Peyer's patch (tissue), 4 donors: ENCODE measurements at regions not wholly inside any gene's neighbourhood (a gene's known extent, or its start where the extent isn't known, plus 50 kb on each side); places are given as distances from the start of the nearest gene placed in this dataset.
"Not testable (repeated sequence)": the region's sequence is repeated elsewhere in the genome, so short reads cannot be mapped to it uniquely, and the experiment has no call there.

Experiments
- DNase-seq, 3 donors: peaks; one replicate each; pipeline ENCODE4 v3.0.0-alpha.2; 2017 to 2019
- H3K27ac ChIP-seq, 4 donors: fragments of 200-600 bp; sonication (generic); one replicate each; pipeline ENCODE4 v1.5.1; 2016 to 2019
- H3K27me3 ChIP-seq, 2 donors: fragments of 200-600 bp; sonication (generic); one replicate each; pipeline ENCODE4 v1.5.1; 2019
- H3K36me3 ChIP-seq, 3 donors: fragments of 200-600 bp; sonication (generic); one replicate each; pipeline ENCODE4 v1.5.1; 2016 to 2019
- H3K4me1 ChIP-seq, 4 donors: fragments of 200-600 bp; sonication (generic); one replicate each; pipeline ENCODE4 v1.5.1; 2016 to 2019
- H3K4me3 ChIP-seq, 4 donors: fragments of 200-600 bp; sonication (generic); 1 replicate in 3 of 4; 2 replicates in 1 of 4; pipeline ENCODE4 v1.5.1; 2016 to 2019; ENCODE audit warnings: mild to moderate bottlenecking in 1 of 4
- H3K9me3 ChIP-seq, 4 donors: fragments of 200-600 bp; sonication (generic); one replicate each; pipeline ENCODE4 v1.5.1; 2016 to 2019; ENCODE audit warnings: mild to moderate bottlenecking in 1 of 4
- POLR2A ChIP-seq, 2 donors: fragments of 450-650 bp; IDR thresholded peaks; one replicate each; pipeline ENCODE4 v1.5.1; 2017; ENCODE audit warnings: antibody characterized with exemption in 2 of 2, mild to moderate bottlenecking in 2 of 2, moderate library complexity in 2 of 2
- TF ChIP-seq, protein P1 (sequence below), 6 experiments: fragments of 450-650 bp in 4 of 6; fragments of 200-600 bp in 2 of 6; sonication (generic) in 1 of 6; IDR thresholded peaks; one replicate each; pipeline ENCODE4 v1.5.1; 2017 to 2019; ENCODE audit warnings: antibody characterized with exemption in 6 of 6, mild to moderate bottlenecking in 3 of 6, moderate library complexity in 1 of 6

DNA sequence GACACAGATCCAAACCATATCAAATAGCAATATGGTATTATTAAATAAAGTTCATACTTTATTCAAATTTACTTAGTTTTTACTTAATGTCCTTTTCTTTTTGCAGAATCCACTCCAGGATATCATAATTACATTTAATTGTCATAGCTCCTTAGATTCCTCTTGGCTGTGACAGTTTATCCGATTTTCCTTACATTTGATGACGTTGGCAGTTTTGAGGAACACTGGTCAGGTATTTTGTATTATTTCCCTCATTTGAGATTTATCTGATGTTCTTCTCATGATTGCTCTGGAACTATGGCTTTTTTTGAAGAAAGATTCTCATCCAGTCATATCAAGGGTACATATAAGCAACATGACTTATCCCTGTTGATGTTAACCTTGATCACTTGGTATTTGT lies 198.3 kb upstream of the STAC start:
- TF ChIP-seq, protein P1, sequence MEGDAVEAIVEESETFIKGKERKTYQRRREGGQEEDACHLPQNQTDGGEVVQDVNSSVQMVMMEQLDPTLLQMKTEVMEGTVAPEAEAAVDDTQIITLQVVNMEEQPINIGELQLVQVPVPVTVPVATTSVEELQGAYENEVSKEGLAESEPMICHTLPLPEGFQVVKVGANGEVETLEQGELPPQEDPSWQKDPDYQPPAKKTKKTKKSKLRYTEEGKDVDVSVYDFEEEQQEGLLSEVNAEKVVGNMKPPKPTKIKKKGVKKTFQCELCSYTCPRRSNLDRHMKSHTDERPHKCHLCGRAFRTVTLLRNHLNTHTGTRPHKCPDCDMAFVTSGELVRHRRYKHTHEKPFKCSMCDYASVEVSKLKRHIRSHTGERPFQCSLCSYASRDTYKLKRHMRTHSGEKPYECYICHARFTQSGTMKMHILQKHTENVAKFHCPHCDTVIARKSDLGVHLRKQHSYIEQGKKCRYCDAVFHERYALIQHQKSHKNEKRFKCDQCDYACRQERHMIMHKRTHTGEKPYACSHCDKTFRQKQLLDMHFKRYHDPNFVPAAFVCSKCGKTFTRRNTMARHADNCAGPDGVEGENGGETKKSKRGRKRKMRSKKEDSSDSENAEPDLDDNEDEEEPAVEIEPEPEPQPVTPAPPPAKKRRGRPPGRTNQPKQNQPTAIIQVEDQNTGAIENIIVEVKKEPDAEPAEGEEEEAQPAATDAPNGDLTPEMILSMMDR (IDR thresholded peaks at IDR 0.05): no peak
- no peak for TF ChIP-seq POLR2A (IDR thresholded peaks at IDR 0.05)
- DNase-seq: no peak

DNA sequence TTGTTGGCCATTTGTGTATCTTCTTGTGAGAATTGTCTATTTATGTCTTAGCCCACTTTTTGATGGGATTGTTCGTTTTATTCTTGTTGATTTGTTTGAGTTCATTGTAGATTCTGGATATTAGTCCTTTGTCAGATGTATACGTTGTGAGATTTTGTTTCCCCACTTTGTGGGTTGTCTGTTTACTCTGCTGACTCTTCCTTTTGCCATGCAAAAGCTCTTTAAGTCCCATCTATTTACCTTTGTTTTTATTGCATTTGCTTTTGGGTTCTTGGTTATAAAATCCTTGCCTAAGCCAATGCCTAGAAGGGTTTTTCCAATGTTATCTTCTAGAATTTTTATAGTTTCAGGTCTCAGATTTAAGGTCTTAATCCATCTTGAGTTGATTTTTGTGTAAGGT lies 193.1 kb upstream of the STAC start:
- not testable (repeated sequence) for H3K27me3 ChIP-seq, H3K9me3 ChIP-seq, H3K4me1 ChIP-seq, H3K27ac ChIP-seq, H3K36me3 ChIP-seq, DNase-seq, H3K4me3 ChIP-seq

More for the DNA sequence above, 198.3 kb upstream of the STAC start:
- Histone ChIP-seq H3K4me1 (no peaks in the 10 kb centered on the region), H3K27me3 (no peaks in the 10 kb centered on the region), H3K27ac (no peak overlapping the region), H3K9me3 (no peaks in the 10 kb centered on the region), H3K36me3 (no peaks in the 10 kb centered on the region), H3K4me3 (no peak overlapping the region)

DNA sequence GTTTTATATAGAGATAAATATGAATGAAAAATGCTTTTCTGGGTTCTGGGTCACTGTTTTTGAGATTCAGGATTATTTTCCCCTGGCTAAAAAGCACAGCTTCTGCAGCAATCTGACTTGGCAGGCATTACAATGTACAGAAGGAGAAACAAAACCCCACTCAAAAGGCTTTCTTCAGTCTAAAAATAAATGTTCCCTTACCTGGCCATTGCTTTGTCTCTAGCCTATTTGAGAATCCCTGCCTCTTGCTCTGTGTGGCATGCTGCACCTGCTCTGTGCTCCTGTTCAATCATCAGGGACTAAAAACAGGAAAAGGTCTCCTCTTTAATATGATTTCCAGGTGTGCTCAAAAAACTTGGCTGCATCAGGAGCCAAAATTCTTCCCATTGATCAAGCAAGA lies 187.4 kb upstream of the STAC start:
- Histone ChIP-seq H3K4me1 (no peaks in the 10 kb centered on the region), H3K27ac (no peak overlapping the region), H3K4me3 (no peak overlapping the region), H3K36me3 (no peaks in the 10 kb centered on the region), H3K9me3 (no peaks in the 10 kb centered on the region), H3K27me3 (no peaks in the 10 kb centered on the region)
- no peak for DNase-seq
- TF ChIP-seq, protein P1 (IDR thresholded peaks at IDR 0.05): no peak
- TF ChIP-seq POLR2A (IDR thresholded peaks at IDR 0.05): no peak

DNA sequence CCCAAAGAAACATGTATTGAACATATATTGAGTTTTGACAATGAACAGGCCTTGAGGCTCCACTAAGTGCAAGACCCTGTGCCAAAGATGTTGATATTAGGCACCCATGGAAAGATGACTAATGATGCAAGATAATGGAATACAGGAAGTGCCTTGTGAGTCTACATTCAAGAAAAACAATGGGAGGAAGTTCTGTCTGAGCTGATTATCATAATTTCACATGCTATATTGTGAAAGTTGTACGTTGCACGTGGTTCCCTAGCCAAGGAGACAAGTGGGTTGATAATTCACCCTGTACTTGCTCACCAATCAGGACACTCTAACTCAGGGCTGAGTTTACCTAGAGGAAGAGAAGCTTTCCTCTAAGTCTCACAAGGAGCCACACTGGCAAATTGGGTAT lies 186.9 kb upstream of the STAC start:
- Histone ChIP-seq H3K27ac (no peak overlapping the region), H3K4me3 (no peak overlapping the region), H3K36me3 (no peaks in the 10 kb centered on the region), H3K9me3 (no peaks in the 10 kb centered on the region), H3K27me3 (no peaks in the 10 kb centered on the region), H3K4me1 (no peaks in the 10 kb centered on the region)
- DNase-seq: no peak
- no peak for TF ChIP-seq POLR2A (IDR thresholded peaks at IDR 0.05)
- TF ChIP-seq, protein P1 (IDR thresholded peaks at IDR 0.05): no peak

DNA sequence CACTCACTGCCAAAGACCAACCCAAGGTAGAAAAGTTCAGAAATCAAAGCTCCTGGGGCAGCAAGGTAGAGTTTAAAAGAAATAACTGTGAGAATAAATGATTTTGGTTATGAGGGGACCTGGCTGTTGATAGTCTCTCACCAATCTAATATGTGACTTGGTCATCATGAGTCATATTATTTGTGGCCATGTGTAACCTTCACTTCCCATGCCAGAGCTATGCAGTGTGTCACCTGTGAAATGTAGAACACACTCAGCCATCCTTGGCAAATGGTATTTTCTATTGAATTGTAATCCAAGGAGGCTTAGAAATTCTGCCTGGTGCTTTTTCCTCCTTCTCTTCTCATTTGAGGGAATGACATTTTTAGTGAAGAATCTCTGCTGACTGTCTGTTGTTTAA lies 184.2 kb upstream of the STAC start:
- no peak overlapping the region for H3K27ac ChIP-seq
- H3K4me1 ChIP-seq: no peaks in the 10 kb centered on the region
- no peak for DNase-seq
- H3K9me3 ChIP-seq: no peaks in the 10 kb centered on the region
- no peaks in the 10 kb centered on the region for H3K36me3 ChIP-seq
- no peak overlapping the region for H3K4me3 ChIP-seq
- TF ChIP-seq POLR2A (IDR thresholded peaks at IDR 0.05): no peak
- TF ChIP-seq, protein P1 (IDR thresholded peaks at IDR 0.05): no peak
- no peaks in the 10 kb centered on the region for H3K27me3 ChIP-seq

DNA sequence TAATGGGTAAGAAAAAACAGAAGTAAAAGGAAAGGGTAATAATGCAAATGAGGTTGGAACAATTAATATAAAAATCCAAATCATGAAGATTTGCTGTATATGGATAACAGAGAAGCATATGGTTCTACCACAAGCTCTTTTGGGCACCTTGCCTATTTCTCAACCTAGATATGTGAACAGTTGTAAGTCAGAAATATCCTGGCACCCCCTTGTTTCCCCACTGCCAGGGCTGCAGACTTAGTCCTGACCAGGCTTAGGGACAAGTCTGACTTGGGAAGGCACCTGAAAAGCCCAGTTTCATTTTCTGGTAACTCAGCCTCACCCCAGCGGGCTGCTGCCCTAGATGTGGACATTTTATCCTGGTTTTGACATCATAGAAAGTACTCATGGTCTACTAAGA lies 183.2 kb upstream of the STAC start:
- H3K9me3 ChIP-seq: no peaks in the 10 kb centered on the region
- no peak for DNase-seq
- no peaks in the 10 kb centered on the region for H3K36me3 ChIP-seq
- no peak overlapping the region for H3K4me3 ChIP-seq
- no peak overlapping the region for H3K27ac ChIP-seq
- no peaks in the 10 kb centered on the region for H3K27me3 ChIP-seq
- TF ChIP-seq, protein P1 (IDR thresholded peaks at IDR 0.05): no peak
- TF ChIP-seq POLR2A (IDR thresholded peaks at IDR 0.05): no peak
- H3K4me1 ChIP-seq: no peaks in the 10 kb centered on the region
